HG02623 (cell line): ENCODE measurements at regions not wholly inside any gene's neighbourhood (a gene's known extent, or its start where the extent isn't known, plus 50 kb on each side); places are given as distances from the start of the nearest gene placed in this dataset.

Experiments
- ATAC-seq: cut with Tn5 transposase; IDR thresholded peaks from one replicate; pipeline ENCODE4 v1.9.1; 2021; ENCODE audit warnings: moderate library complexity; ENCODE audit not compliant: unreplicated experiment

- no peak for ATAC-seq
Measured at GRCh38 chr9:85215416-85215815, 526.3 kb downstream of the AGTPBP1 start.

DNA sequence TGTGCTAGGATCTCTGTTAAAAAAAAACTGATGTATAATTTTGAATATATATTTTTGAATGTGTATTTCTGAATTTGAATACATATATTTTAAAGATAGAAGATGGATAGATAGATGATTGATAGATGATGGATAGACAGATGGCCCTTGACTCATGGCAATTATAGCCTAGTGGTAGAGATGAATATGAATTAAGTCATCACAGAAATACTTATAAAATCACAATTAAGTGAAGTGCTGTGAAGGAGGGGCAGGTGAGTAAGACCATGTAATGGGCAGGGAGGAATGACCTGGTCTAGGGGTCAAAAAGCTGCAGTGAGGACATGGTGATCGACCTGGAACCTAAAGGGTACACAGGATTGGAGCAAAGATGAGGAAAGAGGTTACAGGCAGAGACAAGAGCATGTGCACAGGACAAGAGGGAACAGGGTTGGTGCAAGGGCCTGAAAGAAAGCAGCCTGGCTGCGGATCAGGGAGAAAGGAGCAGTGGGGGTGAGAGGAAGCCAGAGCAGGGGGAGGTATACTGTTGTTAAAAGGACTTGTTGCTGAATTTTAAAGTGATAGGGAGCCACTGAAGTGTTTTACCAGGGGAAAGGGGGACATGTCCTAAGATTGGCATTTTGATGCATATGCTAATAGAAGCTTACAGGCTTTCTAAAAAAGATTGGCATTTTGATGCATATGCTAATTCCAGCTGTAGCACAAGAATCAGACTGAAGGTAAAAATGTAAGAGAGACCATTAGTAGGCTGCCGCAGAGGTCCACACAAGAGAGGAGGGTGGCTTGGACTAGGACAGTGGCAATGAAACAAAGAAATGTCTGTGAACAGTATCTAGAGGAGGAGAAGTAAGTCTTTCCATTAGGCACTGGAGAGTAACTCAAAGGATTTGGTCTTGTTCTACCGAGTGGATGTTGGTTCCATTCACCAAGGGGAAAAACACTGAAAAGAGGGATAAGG is 527.8 kb downstream of the AGTPBP1 start:
- ATAC-seq, result no peak

DNA sequence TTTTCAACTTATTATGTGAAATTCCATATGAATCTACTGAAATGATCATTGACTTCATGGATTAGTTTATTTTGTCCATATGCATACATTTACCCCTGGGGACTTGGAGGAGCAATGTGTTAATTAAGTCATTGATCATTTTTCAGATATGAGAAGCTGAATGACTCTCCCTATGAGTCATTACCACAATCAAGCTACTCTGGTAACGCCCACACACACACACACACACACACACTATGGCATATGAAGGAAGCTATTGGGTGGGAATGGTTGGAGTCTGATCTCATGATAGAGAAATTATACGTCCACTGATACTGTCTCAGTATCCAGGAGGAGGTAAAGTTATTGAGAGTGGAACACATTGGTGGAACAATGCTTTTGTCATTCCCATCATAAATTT is 528.9 kb downstream of the AGTPBP1 start:
- no peak for ATAC-seq

GRCh38 chr9:85212209-85212608 is 529.5 kb downstream of the AGTPBP1 start:
- ATAC-seq, result no peak

GRCh38 chr9:85208666-85209065 is 533.1 kb downstream of the AGTPBP1 start:
- no peak for ATAC-seq

- ATAC-seq, result no peak
Measured at GRCh38 chr9:85204176-85204575, 534.6 kb downstream of the NTRK2 start.

- ATAC-seq, result no peak
Measured at GRCh38 chr9:85202596-85202995, 533.1 kb downstream of the NTRK2 start.

DNA sequence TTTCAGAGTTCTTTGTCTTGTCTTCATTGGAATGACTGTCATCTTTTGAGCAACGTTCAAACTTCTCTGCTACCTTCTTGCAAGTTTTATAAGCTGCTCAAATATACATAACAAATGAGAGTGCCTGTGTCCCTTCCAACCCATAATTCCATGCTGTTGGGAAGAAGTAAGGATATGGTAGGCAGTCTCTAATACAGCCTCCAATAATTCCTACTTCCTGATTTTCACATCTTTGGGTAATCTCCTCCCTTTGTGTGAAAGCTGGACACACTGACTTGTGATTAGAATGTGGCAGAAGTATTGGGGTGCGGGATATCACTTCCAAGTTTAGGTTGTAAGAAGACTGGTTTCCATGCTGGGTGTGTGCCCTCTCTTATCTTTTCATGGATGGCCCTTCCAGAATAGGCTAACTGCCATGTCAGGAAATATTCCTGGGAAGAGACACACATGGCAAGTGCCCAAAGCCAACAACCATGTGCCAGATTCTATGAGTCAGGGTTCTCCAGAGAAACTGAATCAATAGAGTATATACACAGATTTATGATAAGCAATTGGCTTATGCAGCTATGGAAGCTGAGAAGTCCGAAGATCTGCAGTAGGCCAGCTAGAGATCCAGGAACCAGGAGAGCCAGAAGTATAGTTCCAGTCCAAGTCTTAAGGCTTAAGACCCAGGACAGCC is 531.3 kb downstream of the NTRK2 start:
- ATAC-seq, result no peak

DNA sequence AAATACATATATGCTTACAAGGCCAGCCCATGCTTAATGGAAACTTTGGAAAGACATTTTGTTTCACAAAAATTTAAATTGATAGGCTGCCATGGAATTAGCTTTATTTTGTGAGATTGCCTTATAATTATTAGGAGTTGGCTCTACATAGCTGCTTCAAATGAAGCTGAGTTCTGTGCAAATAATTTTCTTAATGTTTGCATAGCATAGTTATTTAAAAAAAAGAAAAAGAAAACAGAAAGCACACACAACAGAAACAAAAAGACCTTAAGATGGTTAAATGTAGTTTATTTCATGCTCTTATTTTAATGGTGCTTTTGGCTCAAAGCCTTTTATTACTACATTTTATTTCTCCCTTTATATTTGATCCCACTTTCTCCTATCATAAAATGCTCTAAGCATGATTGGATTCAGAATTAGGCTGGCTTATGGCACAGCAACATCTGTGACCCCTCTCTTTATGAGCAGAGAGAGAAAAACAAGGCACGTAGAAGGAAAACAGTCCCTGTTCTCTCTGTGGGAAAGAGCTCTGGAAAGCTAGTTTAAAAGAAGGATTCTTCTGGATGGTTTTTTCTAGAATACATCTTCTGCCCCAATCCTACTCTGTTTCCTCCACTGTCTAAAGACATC is 530.5 kb downstream of the NTRK2 start:
- ATAC-seq, result no peak

- ATAC-seq, result no peak
Measured at GRCh38 chr9:85192750-85193149, 523.2 kb downstream of the NTRK2 start.

DNA sequence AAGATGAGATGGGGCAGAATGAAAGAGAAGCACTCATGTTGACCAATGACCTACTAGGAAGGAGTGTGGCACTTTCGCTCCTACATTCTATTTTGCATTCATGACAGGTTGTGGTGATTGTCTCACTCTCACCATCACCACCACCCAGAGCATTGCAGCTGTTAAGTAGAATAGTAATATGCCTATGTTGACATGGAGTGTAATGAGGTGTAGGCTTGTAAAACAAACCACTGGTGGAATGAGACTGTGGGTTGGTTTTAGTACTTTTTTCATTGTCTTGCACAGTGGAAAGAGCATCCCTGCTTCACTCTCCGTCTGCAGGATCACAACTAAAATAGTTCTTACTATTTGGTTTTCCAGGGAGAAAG is 516.7 kb downstream of the NTRK2 start:
- ATAC-seq, result no peak

DNA sequence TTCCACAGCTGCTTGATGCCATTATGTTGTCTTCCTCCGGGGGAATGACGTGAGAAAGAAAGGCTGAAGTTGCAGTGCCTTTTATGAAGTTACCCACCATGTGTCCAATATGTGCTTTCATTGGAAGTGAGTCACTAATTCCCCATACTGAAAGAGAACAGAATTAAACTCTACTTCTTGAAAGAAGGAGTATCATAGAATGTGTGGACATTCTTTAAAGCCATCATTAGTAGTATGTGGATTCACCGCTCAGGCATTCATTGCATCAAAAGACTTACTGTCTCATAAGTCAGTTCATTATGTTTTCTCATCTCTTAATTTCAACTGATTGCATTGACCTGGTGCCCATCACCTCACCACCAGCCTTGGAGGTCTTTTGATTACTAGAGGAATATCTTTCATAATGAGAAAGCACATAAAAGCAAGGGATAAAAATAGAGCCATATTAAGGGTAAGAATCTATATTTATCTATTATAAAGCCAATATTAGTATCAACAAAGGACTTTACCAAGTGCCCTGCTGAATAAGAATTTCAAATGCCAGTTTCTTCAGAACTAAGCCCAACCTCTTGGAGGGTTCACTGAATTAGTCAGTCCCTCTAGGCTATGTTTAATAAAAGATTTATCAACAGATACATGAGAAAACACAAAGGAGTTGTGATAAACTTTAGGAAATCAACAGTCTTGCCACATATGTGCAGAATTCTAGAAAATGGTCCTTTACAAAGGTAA is 516.1 kb downstream of the NTRK2 start:
- no peak for ATAC-seq

- no peak for ATAC-seq
Measured at GRCh38 chr9:85182383-85182782, 512.9 kb downstream of the NTRK2 start.

- no peak for ATAC-seq
Measured at GRCh38 chr9:85178474-85178873, 508.9 kb downstream of the NTRK2 start.

DNA sequence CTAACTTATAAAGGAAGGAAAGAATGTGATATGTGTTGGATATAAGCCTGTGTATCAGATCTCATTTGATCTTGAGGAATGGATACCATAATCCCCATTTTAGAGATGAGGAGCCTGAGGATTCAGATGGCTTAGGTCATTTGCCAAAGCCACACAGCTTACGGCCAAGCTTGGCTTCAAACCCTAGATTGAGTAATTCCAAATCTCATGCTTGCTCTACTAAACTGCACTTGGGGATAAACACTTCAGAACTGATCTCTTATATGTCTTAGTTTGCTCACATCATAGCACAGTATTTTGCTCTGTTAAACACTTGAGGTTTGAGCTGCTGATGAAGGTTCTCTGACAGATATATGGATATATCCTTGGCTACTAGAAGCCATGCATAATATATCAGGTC is 504.4 kb downstream of the NTRK2 start:
- no peak for ATAC-seq

DNA sequence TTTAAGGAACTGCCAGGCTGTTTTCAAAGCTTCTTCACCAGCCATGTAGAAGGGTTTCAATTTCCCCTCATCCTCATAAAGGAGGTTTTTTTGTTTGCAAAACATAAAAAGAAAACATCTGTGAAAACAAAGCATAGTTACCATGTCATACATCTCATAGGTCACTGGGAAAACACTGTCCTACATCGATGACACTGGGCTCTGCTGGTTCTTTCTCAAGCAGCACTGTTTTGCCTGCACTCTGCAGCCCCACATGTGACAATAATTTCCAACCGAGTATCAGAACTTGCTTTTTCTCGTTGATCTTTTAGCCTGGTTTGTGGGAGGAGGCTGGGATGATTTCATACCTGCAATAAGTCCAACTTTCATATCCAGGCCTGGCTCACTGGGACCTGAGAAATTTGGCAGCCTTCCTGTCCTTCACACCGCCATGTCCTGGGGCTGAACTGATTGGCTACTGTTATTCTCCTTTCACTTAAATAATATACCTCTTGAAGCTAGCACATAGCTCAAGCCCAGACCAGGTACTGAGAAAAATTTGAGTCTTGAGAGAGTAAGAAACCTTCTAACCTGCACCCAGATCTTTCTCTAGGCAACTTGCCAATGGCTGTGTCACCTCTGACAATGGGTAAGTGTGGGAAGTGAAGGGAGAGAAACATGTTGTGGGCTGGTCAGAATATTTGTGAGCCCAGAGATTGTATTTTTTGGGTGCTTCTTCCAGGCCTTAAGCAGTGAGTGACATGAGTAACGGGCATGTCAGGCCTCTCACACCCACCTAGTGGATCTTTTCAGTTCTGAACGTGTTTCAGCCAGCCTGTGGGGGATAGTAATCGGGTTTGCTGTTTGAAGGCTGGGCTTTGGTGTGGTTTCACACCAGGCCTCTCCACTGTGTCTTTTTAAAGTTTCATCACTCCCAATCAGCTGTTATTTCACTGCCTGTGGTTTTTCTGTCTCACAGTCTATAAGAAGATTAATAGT is 502.8 kb downstream of the NTRK2 start:
- no peak for ATAC-seq

GRCh38 chr9:85171163-85171562 is 501.6 kb downstream of the NTRK2 start:
- no peak for ATAC-seq

- ATAC-seq, result no peak
Measured at GRCh38 chr9:85168412-85168811, 498.9 kb downstream of the NTRK2 start.

GRCh38 chr9:85167146-85167545 is 497.6 kb downstream of the NTRK2 start:
- ATAC-seq, result no peak

DNA sequence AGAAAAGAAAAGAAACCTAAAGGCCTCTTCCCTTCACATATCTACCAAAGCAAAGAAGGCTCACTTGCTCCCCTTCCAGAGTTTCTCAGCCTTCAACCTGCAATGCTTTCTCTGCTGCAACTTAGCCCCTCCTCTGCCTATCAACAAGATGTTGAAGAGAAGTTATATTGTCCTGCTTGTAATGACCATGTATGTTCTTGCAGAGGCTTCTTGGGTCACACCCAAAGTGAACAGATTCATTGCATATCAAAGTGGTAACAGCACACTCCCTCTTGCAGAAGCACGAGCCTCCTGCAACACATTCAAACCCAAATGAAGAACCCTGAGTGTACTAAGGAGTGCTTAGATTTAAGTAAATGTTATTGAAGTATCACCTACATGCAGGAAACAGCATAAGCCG is 494.3 kb downstream of the NTRK2 start:
- no peak for ATAC-seq
